HEK293T (cell line): ENCODE measurements at regions not wholly inside any gene's neighbourhood (a gene's known extent, or its start where the extent isn't known, plus 50 kb on each side); places are given as distances from the start of the nearest gene placed in this dataset.

Experiments used
- BHLHE40 ChIP-seq: fragments of 450-650 bp; IDR thresholded peaks from 2 replicates; pipeline ENCODE4 v1.6.1; 2016; ENCODE audit warnings: mild to moderate bottlenecking, moderate library complexity, borderline replicate concordance
- FOXK2 ChIP-seq: fragments of 450-650 bp; IDR thresholded peaks from 2 replicates; pipeline ENCODE4 v1.6.1; 2016; ENCODE audit warnings: mild to moderate bottlenecking
- FOXM1 ChIP-seq: fragments of 450-650 bp; IDR thresholded peaks from 2 replicates; pipeline ENCODE4 v1.6.1; 2017; ENCODE audit warnings: mild to moderate bottlenecking, borderline replicate concordance
- NFRKB ChIP-seq: fragments of 450-650 bp; IDR thresholded peaks from 2 replicates; pipeline ENCODE4 v1.6.1; 2016; ENCODE audit warnings: mild to moderate bottlenecking, moderate library complexity
- SP1 ChIP-seq: fragments of 450-650 bp; IDR thresholded peaks from 2 replicates; pipeline ENCODE4 v1.6.1; 2017
- SUZ12 ChIP-seq: fragments of 450-650 bp; IDR thresholded peaks from 2 replicates; pipeline ENCODE4 v1.6.1; 2016; ENCODE audit warnings: mild to moderate bottlenecking
- TARDBP ChIP-seq: fragments of 450-650 bp; IDR thresholded peaks from 2 replicates; pipeline ENCODE4 v1.6.1; 2016
- ZNF384 ChIP-seq: fragments of 450-650 bp; IDR thresholded peaks from 2 replicates; pipeline ENCODE4 v1.6.1; 2016

DNA sequence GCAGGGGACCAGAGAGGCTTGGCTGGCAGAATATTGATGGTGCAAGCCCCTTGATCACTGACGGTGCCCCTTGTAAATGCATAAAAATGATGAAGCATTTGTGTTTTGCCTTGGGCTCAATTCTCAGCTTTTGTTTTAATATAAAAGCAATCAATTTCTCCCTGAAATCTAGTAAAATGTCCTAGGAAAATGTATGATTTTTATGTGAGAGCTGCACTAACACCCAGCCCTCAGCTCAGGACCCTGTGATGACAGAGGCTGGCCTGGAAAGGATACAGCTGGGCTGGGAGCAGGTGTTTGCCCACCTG lies 84.7 kb upstream of the PHACTR3 start:
- TF ChIP-seq ZNF384 (no peak), TARDBP (no peak), FOXK2 (no peak), FOXM1 (no peak), SP1 (no peak), BHLHE40 (no peak), NFRKB (no peak), SUZ12 (no peak)
